HK-2 (cell line): ENCODE measurements at regions not wholly inside any gene's neighbourhood (a gene's known extent, or its start where the extent isn't known, plus 50 kb on each side); places are given as distances from the start of the nearest gene placed in this dataset.
"Not testable (repeated sequence)": the region's sequence is repeated elsewhere in the genome, so short reads cannot be mapped to it uniquely, and the experiment has no call there.

Source experiments
- DNase-seq: peaks from one replicate; pipeline ENCODE4 v3.0.0-alpha.2; 2018; ENCODE audit not compliant: unreplicated experiment

DNA sequence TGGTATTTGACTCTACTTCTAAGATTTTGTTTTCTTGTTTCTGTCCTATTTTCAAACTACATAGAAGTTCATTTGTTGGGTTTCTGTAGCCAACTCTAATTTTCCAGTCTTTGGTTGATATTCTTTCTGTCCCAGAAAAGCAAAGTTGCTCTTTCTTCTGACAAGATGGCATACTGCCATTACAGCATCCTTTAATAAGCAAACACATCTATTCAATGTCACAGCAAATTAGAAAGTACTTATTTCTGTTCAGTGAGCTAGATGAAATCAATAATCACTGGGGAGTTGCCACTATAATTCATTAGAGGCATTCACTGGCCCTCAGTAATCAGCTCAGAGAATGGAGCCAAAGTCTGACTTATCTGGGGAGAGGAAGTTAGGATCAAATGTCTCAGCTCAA, 1258.0 kb upstream of the IGFBP7 start:
- DNase-seq: no peak

DNA sequence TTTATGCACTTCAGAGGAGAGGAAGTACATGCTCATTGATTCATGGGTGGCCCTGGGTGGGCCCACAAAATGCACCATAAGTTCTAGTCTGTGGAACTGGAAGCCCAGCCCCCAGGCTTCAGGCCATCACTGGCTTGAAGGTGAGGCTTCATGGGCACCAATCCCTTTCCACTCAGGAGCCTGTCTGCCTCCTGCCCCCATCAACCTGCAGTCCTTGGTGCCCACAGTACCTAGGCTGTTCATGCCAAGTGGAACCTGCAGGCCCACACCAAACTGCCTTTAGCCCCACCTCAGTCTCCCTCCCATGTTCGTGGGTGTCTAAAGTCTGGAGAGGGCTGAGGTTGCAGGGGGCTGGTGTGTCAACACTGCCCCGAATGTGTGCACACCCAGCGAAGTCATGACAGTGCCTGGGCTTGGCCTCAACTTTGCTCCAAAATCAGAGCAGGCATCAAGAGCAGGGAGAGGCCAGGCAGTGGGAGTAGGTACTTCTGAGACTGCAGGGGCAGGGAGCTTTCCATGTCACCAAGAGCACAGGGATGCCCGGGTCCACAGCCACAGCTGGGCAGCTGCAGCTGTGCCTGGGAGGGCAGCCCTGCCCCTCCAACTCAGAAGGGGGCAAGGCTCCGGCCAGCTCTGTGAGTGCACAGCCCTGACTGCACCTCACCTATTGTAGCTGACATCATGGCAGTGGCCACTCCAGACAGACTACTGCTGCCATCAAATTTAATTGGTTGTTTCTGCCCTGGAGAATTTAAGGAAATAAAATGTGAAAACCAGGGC, 1250.4 kb upstream of the IGFBP7 start:
- DNase-seq: no peak

DNA sequence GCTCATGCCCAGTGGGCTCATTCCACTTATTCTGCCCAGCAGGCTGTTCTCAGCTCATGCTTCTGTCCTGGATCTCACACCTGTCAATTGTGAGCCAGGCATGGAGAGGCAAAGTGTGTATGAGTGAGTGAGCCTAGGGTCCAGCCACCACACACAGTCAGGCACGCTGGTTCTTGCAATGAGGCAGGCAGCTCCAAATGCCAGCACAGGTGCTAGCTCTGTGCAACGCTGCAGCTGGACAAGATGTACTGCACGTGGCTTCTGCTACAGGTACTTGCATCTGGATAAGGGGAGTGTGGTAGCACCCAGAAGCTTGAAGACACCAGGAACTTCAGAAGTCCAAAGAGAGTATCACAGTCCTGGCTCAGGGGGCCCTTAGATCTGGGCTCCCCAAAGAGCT, 1249.4 kb upstream of the IGFBP7 start:
- DNase-seq: no peak

DNA sequence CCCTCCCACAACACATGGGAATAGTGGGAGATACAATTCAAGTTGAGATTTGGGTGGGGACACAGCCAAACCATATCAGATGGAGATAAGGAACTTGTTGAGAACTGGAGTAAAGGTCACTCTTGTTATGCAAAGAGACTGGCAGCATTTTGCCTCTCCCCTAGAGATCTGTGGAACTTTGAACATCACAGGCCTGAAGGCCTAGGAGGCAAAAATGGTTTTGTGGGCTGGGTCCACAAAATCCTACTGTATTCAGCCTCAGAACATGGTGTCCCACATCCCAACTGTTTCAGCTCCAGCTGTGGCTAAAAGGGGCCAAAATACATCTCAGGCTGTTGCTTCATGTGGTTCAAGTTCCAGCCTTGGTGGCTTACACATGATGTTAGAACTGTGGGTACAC, 1247.8 kb upstream of the IGFBP7 start:
- DNase-seq: no peak

DNA sequence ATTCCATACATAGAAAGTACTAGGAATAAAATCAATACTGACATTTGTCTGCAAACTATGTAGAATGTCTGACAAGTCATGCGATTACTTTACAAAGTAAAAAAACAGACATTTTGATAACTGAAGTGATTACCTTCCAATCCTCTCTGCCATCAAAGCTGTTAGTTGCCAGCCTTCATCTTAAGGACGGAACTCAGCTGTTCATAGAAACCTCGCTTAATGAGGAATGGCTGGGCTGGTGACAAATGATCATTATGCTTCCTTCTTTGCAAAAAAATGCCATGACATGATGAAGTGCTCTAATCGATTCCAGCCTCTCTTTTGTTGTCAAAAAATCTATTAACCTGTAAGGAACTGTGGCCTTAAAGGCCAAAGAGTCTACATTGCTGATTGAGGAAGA, 1214.9 kb upstream of the IGFBP7 start:
- no peak for DNase-seq

DNA sequence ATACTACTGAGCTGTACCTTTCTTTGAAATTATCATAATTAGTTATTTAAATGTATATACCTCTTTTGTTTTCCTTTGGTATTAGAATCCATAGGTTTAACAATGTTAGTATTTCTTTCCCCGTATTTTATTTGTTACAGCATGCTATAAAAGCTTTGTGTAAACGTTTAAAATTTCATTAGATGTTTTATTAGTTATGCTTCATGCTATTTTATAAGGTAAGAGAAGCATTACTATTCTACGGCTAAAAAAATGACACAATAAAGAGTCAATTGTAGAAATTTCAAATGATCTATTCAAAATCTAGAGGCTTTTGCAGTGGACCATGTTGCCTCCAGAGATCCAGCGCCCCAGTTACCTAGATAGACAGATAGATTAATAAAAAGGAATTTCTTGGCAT, 1203.3 kb upstream of the IGFBP7 start:
- DNase-seq: no peak

DNA sequence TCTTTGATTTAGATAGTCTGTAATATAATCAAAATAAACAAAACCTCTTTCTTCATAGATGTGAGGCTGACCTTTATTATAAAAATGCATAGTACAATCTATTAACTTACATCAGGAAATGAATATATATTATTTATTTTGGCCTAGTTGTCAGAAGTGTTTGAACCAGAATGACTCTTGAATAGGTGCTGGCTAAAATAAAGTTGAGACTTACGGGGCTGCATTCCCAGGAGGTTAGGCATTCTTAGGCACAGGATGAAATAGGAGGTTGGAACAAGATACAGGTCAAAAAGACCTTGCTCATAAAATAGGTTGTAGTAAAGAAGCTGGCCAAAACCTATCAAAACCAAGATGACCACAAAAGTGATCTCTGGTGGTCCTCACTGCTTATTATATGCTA, 1193.3 kb upstream of the IGFBP7 start:
- no peak for DNase-seq

DNA sequence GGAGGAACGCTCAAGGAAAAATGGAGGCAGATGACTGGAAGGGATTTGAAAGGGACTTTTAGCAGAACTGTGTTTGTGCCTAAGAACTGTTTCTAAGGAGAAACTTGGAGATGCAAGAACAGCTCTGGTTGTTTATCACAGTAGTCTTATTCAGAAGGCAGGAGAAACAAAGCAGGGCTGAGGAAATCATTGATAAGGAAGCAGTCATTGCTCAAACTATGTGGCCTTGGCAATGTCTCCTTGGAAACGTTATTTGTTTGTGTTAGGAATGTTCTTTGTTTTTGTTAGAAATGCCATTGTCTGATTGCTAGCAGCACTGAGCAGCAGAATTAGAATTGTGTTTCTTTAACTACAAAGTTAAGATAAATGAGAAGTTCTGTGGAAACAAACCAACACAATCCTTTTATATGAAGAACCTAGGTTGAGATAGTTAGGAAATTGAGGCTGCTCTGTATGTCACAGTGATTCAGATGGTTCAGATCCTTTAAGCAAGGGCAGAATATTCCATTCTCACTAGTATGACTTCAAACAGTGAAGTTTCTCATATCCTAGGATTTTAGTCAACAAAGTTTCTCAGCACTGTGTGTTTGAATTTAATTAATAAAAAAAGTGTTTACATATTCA, 1191.3 kb upstream of the IGFBP7 start:
- no peak for DNase-seq

DNA sequence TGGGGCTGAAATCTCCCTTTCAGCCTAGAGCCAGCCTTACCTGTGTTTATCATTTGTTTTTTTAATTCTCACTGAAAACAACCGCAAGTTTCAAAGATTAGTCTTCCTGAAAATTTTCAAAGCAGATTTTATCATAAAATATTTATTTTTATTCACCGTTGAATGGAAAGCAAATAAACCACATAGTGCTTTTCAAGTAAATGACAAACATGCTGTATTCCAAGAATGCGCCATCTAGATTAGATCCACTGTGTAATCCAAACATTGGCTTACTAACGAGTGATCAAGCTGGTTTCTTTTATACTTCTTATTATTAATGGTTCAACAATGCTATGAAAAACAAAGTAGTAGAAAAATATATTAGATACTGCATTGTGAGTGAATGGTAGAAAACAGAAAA, 1176.2 kb upstream of the IGFBP7 start:
- DNase-seq: no peak

DNA sequence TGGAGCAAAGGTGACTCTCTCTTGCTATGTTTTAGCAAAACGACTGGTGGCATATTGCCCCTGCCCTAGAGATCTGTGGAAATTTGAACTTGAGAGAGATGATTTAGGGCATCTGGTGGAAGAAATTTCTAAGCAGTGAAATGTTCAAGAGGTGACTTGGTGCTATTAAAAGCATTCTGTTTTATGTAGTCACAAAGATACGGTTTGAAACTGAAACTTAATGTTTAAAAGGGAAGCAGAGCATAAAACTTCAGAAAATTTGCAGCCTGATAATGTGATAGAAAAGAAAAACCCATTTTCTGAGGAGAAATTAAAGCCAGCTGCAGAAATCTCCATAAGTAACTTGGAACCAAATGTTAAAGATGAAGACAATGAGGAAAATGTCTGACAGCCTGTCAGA, 1170.7 kb upstream of the IGFBP7 start:
- DNase-seq: not testable (repeated sequence)

DNA sequence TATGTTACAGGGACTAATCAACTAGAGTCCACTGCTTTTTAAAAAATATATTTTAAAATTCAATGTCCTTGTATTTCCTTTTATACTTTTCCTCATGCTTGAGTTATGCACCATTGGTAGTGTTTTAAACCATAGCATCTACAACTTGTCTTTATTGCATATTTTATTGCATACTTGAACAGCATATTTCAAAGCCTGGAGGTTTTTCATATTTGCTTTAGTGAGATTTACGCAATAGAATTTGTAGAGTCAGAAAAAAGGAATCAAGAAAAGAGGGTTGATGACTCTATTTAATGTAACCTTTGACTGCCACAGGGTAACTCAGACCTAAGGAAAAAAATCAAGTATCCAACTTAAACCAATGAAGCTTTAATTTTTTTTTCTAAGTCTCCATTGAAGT, 1165.7 kb upstream of the IGFBP7 start:
- DNase-seq: no peak

DNA sequence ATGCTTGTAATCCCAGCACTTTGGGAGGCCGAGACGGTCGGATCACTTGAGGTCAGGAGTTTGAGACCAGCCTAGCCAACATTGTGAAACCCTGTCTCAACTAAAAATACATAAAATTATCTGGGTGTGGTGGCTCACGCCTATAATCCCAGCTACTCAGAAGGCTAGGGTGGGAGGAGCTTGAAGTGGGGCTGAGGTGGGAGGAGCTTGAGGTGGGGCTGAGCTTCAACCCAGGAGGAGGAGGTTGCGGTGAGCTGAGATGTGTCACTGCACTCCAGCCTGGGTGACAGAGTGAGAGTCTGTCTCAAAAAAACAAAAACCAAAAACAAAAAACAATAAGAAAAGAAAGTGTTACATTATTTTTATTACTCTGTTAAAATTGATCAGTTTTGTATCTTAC, 1164.4 kb upstream of the IGFBP7 start:
- DNase-seq: no peak

DNA sequence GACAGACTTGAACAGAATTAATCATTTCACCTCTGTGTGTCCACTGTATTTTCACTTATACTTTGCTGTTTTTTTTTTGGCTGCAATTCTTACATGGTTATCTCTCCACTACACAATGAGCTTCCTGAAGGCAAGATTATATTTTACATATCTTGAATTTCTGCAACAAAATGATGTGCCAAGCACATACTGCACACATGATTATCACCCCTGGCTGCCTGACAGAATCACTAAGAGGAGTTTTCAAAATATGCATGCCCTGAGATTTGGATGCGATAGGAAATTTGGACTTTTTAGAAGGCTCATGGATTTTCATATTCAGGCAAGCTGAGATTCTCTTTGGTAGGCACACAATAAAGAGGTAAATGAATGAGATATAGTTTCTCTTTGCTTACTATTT, 1162.1 kb upstream of the IGFBP7 start:
- no peak for DNase-seq

DNA sequence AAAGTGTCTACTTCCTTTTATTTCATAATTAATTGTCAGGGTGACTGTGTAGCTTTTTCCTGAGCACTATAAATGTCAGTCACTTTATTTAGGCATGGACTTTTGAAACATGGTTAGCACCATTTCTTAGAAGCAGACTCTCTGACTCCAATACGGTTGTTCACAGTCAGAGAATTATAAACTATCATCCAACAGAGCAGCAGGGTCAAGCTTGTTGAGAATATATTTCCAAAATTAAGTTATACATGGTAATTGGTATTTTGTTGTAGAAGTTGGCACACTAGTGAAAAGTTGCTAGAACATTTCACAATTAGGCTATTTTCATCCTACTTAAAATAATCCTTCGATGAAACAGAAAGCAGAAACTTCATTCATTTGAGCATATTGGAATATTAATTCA, 1155.5 kb upstream of the IGFBP7 start:
- DNase-seq: no peak

DNA sequence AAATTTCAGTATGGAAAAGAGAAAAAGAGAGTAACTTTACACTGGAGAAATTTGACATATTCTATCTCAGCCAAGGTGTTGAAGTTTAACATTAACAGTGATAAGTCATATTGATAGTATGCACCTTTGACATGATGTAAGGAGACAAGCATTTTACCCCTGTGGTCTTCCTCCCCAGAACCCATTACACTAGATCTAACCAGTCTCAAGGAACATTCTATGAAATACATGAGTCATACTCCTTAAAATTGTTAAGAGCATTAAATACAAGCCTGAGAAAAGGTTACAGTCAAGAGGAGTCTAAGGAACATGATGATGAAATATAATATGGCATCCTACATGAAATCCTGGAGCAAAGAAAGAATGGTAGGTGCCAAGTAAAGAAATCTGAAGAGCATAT, 1151.3 kb upstream of the IGFBP7 start:
- no peak for DNase-seq

DNA sequence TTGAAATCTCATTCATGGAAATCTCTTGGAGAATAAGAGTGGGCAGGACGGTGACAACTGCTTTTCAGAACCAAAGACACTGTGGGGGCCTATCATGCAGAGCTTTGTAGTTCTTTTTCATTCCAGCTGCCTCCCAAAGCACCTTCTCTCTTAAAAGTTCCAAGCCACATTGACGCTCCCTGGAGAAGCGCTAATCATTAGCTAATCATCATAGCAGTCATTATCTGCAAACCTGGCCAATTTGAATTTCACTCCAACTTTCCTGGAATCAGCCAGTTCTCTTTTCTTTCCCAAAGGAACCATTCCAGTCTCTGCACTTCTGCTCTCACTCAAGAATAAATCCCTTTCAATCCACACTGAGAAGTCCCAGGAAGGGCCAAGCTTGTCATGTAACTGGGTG, 1144.1 kb upstream of the IGFBP7 start:
- no peak for DNase-seq

DNA sequence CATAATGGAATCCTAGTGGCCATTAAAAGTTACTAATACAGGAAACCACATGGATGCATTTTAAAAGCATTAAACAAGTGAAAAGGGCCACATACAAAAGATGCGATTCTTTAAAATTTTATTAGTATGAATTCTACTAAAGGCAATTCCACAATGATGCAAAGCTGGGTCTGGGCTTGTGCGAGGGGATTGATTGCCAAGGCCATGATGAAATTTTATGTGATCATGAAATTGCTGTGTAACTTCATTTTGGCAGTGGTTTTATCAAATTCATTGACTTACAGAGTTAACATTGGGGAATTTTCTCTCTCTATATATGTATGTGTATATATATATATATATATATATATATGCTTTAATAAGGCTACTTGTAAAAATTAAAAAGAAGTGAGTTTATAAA, 1142.5 kb upstream of the IGFBP7 start:
- DNase-seq: no peak

DNA sequence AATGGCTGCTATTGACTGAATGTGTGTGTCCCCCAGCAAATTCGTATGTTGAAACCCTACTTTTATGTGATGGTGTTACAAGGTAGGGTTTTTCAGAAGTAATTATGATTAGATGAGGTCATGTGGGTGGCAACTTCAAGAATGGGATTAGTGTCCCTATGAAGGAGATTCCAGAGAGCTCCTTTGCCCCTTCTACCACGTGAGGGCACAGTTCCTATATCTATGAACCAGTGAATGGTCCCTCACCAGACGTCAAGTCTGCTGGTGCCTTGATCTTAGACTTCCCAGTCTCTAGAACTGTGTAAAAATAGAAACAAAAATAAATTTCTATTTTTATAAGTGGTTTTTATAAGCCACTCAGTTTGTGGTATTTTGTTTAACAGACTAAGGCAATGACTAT, 1137.6 kb upstream of the IGFBP7 start:
- no peak for DNase-seq

DNA sequence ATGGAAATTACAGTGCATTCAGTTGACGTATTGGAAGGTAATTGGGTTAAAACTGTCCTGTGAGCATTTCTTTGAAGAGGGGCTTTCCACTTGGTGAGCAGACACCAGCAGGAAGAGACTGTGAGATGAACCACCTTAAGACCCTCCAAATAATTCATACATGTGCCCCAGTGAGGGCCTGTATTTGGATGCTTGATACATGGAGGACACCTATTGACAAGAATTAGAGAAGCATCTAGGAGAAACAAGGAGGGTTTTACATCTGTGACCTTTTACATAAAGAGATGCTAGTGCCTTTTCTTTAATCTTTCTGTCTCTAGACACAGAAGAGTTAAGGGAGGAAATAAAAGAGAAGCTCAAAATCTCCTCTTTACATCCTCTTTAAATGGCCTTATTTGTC, 1115.3 kb upstream of the IGFBP7 start:
- DNase-seq: no peak

DNA sequence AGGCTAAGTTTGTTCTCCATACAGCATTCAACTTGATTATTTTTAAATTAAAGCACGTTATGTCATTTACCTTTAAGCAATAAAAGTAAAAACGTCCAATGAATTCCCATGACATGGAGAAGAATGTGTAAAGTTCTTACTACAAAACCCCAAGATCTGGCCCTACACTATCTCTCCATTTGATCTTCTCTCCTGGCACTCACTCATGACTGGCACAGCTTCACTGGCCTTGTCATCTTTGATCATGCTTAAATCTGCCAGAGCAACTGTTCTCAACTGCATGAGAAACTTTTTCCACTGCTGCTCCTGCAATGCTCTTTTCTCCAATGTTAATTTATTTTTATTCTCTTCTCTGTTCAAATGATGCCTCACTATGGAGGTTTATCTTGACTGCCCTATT, 1109.0 kb upstream of the IGFBP7 start:
- DNase-seq: no peak

DNA sequence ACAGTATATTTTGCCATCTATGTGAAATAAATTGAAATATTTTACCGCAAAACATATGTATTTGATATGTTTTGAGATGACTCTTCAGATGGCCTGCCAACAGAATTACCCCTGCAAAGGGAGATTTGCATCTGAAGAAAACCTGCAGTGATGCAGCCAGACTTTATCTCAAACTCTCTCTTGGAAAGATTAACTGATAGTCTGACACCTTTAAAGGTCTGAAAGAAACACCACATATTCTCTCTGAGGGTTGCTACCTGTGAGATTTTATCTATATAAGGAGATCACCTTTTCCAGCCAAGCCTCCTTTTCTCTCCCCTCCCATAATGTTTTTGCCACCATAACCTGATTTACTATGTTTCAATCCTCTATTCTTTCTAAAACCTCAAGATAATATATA, 1106.3 kb upstream of the IGFBP7 start:
- no peak for DNase-seq

DNA sequence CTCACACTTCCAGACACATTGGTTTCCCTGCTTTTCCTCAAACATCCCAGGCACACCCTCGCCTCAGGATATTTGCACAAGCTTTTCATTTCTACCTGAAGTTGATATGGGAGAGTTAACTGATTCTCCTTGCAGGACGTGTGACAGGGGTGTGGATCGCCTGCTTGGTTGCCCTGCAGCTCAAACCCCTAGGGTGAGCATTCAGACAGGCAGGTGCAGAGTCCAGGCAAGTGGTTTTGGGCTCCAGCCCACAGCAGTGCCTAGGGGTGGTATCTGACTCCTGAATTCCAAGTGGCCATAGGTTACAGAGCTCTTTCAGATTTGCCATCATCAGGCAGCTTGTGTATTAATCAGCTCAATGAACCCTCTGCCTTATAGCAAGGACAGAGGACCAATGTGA, 1104.2 kb upstream of the IGFBP7 start:
- no peak for DNase-seq

DNA sequence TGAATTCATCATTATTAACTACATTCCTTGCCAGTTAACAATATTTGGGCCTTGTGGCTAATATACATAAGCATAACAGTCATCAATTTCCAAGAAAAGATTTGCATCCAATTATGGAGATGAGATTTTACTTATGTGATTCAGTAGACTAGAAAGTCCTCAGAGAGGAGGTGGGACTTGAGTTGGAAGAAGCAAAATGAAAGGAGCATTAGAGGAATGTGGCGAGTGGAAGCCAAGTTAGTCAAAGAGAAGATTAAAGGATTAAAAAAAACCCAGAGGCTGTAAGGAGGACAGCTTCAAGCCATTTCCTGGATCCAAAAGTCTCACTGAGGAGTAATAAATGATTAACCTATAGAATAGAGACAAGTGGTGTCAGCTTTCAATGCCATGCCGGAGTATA, 1099.4 kb upstream of the IGFBP7 start:
- DNase-seq: no peak

DNA sequence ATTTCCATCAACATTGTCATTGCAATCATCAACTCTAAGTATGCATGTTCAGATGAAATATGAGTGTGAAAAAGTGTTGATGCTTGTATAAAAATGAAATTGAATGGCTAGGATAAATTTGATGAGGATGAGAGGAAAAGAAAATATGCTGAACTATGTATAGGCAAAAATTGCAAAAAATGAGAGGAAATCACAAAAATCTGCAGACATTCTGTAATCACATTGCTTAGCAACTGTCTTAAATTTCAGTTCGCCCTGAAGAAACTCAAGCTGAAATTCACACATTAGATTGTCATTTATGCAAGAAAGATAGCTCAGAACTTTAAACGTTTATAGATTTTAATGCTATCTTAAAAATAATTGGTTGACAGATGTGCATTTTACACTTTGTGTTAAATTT, 1098.8 kb upstream of the IGFBP7 start:
- no peak for DNase-seq
